Bronchial epithelial cell (primary cell): ENCODE measurements at regions not wholly inside any gene's neighbourhood (a gene's known extent, or its start where the extent isn't known, plus 50 kb on each side); places are given as distances from the start of the nearest gene placed in this dataset.

ENCODE experiments used
- DNase-seq: peaks from one replicate; pipeline ENCODE4 v3.0.0-alpha.2; 2010; ENCODE audit warnings: low read depth
- FAIRE-seq: peaks from 2 replicates; lab custom pipeline; 2011; peaks lifted over from hg19 to GRCh38; lab: Jason Lieb, UNC
- H3K27me3 ChIP-seq: 2 replicates; pipeline ENCODE4 v1.5.1; 2011; ENCODE audit warnings: low read length; ENCODE audit not compliant: control insufficient read depth, insufficient read depth
- H3K36me3 ChIP-seq: 2 replicates; pipeline ENCODE4 v1.5.1; 2011; ENCODE audit warnings: low read length; ENCODE audit not compliant: control insufficient read depth, insufficient read depth
- H3K4me3 ChIP-seq: 2 replicates; pipeline ENCODE4 v1.5.1; 2011; ENCODE audit warnings: mild to moderate bottlenecking, low read depth, low read length, control low read depth
- CTCF ChIP-seq: IDR thresholded peaks from 2 replicates; pipeline ENCODE4 v1.5.1; 2011; ENCODE audit warnings: mild to moderate bottlenecking, moderate library complexity, low read length, control low read depth, inconsistent platforms; ENCODE audit not compliant: insufficient read depth, severe bottlenecking

- Histone ChIP-seq H3K27me3 (no peaks in the 10 kb centered on the region), H3K4me3 (no peak overlapping the region), H3K36me3 (no peaks in the 10 kb centered on the region)
- no peak for FAIRE-seq
- no peak for TF ChIP-seq CTCF
- no peak for DNase-seq
Observed at GRCh38 chr15:96494505-96494904, 164.0 kb downstream of the NR2F2 start.

- Histone ChIP-seq H3K36me3 (no peaks in the 10 kb centered on the region), H3K27me3 (no peaks in the 10 kb centered on the region), H3K4me3 (no peak overlapping the region)
- FAIRE-seq (no peak), DNase-seq (no peak)
- no peak for TF ChIP-seq CTCF
Observed at GRCh38 chr15:96495386-96495785, 164.9 kb downstream of the NR2F2 start.

- DNase-seq (no peak), FAIRE-seq (no peak)
- H3K36me3 ChIP-seq, result no peaks in the 10 kb centered on the region
- no peak for TF ChIP-seq CTCF
- H3K27me3 ChIP-seq, result no peaks in the 10 kb centered on the region
- no peak overlapping the region for H3K4me3 ChIP-seq
Observed at GRCh38 chr15:96497951-96498350, 167.5 kb downstream of the NR2F2 start.

GRCh38 chr15:96500508-96500907 lies 170.0 kb downstream of the NR2F2 start:
- DNase-seq (no peak), FAIRE-seq (no peak)
- Histone ChIP-seq H3K27me3 (no peaks in the 10 kb centered on the region), H3K4me3 (no peak overlapping the region), H3K36me3 (no peaks in the 10 kb centered on the region)
- TF ChIP-seq CTCF, result no peak

- TF ChIP-seq CTCF, result no peak
- DNase-seq (no peak), FAIRE-seq (no peak)
- no peaks in the 10 kb centered on the region for H3K27me3 ChIP-seq
- no peaks in the 10 kb centered on the region for H3K36me3 ChIP-seq
- no peak overlapping the region for H3K4me3 ChIP-seq
Observed at GRCh38 chr15:96501362-96501761, 170.9 kb downstream of the NR2F2 start.

- no peak overlapping the region for H3K4me3 ChIP-seq
- no peaks in the 10 kb centered on the region for H3K27me3 ChIP-seq
Observed at GRCh38 chr15:96502196-96502595, 171.7 kb downstream of the NR2F2 start.

More at GRCh38 chr15:96502196-96502595, 171.7 kb downstream of the NR2F2 start:
- no peaks in the 10 kb centered on the region for H3K36me3 ChIP-seq
- DNase-seq, result no peak
- TF ChIP-seq CTCF, result no peak
- FAIRE-seq, result no peak
